ENCODE measurements at regions not wholly inside any gene's neighbourhood (a gene's known extent, or its start where the extent isn't known, plus 50 kb on each side); places are given as distances from the start of the nearest gene placed in this dataset.

- H4K5ac ChIP-seq (ENCODE audit: insufficient read length, low read depth, low read length), result no peak overlapping the region
- H3K9me3 ChIP-seq (ENCODE audit: control insufficient read depth, low read depth, low read length), result peaks cover 100% of the 10 kb centered on the region
- peaks cover 3% of the 10 kb centered on the region for H3K27me3 Mint-ChIP-seq (ENCODE audit: low read depth)
- no peaks in the 10 kb centered on the region for H4K20me1 ChIP-seq (ENCODE audit: control insufficient read depth, insufficient read depth, insufficient read length)
- H2BK15ac ChIP-seq (ENCODE audit: low read depth, low read length), result no peak overlapping the region
- H3T11ph ChIP-seq (ENCODE audit: low read length), result no peak overlapping the region
- H3K4me1 ChIP-seq (ENCODE audit: insufficient read depth, low read length), result no peaks in the 10 kb centered on the region
- no peak overlapping the region for H2BK12ac ChIP-seq (ENCODE audit: insufficient read length, low read depth, low read length)
- no peak overlapping the region for H3K9ac ChIP-seq (ENCODE audit: extremely low read depth, insufficient read length, low read length)
- no peak overlapping the region for H3K4me2 ChIP-seq (ENCODE audit: insufficient read depth, insufficient read length, low read length)
- no peaks in the 10 kb centered on the region for H3K79me2 ChIP-seq (ENCODE audit: insufficient read depth, low read length)
- H3K9me3 Mint-ChIP-seq, result peaks cover 91 to 96% of the 10 kb centered on the region in 2 experiments
- no peak overlapping the region for H3K56ac ChIP-seq (ENCODE audit: insufficient read length, low read depth, low read length)
- no peaks in the 10 kb centered on the region for H3K79me1 ChIP-seq (ENCODE audit: insufficient read depth, low read depth, low read length, poor library complexity, severe bottlenecking)
- H3K36me3 Mint-ChIP-seq (ENCODE audit: insufficient read depth in 1 of 3, low read depth in 3 of 3), result peaks cover 3 to 22% (median 17%) of the 10 kb centered on the region in 3 experiments; a peak in 6 of 7 replicates
- H2BK20ac ChIP-seq (ENCODE audit: low read depth, low read length, poor library complexity, severe bottlenecking), result no peak overlapping the region
- H3K27me3 ChIP-seq (ENCODE audit: insufficient read depth, low read length), result no peaks in the 10 kb centered on the region
- H4K8ac ChIP-seq (replicated peaks; ENCODE audit: insufficient read length, low read depth, low read length), result no peak overlapping the region
- H3K14ac ChIP-seq (ENCODE audit: insufficient read depth, low read length), result no peak overlapping the region
- H3K18ac ChIP-seq (ENCODE audit: insufficient read length, low read depth, low read length), result no peak overlapping the region
- no peak for TF ChIP-seq CTCF (conservative IDR thresholded peaks at IDR 0.05)
- H3K4me1 Mint-ChIP-seq, result no peaks in the 10 kb centered on the region
- no peak overlapping the region for H3K4me3 Mint-ChIP-seq
- no peak overlapping the region for H2BK120ac ChIP-seq (ENCODE audit: low read depth, low read length, poor library complexity, severe bottlenecking)
- no peak overlapping the region for H4K91ac ChIP-seq (ENCODE audit: insufficient read length, low read depth, low read length)
- no peak overlapping the region for H3K23ac ChIP-seq (ENCODE audit: insufficient read length, low read depth, low read length)
- H2AK5ac ChIP-seq (ENCODE audit: insufficient read length, low read length), result no peak overlapping the region
- no peaks in the 10 kb centered on the region for H3K23me2 ChIP-seq (ENCODE audit: insufficient read length, low read depth, low read length, poor library complexity, severe bottlenecking)
- DNase-seq, result peak; percentile 35
- H3K4ac ChIP-seq (ENCODE audit: low read depth, low read length), result no peak overlapping the region
- no peak overlapping the region for H2AFZ ChIP-seq (ENCODE audit: low read length)
- whole genome bisulfite sequencing (ENCODE audit: extremely low coverage, insufficient read length, low lambda C conversion rate), result no CpG with 5 or more reads among the region's 7 CpGs
- H3K27ac Mint-ChIP-seq, result no peak overlapping the region
- no peak overlapping the region for H3K27ac ChIP-seq (ENCODE audit: insufficient read length, low read depth, low read length)
- H2BK5ac ChIP-seq (ENCODE audit: insufficient read length, low read length), result no peak overlapping the region
These were observed 1327.6 kb downstream of the UQCRFS1 start for GRCh38 chr19:27885359-27885758.
